ENCODE measurements at regions not wholly inside any gene's neighbourhood (a gene's known extent, or its start where the extent isn't known, plus 50 kb on each side); places are given as distances from the start of the nearest gene placed in this dataset.

- H3K27ac Mint-ChIP-seq, result no peak overlapping the region
- intact Hi-C loops (cut with micrococcal nuclease), result no loop called here
- no peak overlapping the region for H3K9ac ChIP-seq (ENCODE audit: low read length)
Measured at GRCh38 chr17:71412803-71413202, 708.0 kb upstream of the SOX9 start.

DNA sequence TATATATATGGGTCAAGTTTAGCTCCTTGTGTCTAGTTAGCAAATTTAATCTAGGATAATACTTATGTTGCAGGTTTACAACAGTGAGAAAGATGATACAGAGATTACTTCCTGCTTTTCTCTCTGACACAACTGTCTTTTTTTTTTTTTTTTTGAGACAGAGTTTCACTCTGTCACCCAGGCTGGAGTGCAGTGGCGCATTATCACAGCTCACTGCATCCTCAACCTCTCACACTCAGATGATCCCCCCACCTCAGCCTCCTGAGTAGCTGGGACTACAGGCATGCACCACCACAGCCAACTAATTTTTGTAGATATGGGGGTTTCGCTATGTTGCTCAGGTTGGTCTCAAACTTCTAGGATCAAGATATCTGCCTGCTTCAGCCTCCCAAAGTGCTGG is 706.9 kb upstream of the SOX9 start:
- DNase-seq (no peak), ATAC-seq (ENCODE audit: low read depth) (no peak)
- intact Hi-C loops (cut with micrococcal nuclease), result no loop called here
- Histone ChIP-seq H3K36me3 (replicated peaks in 1 of 2; ENCODE audit: control extremely low read depth in 1 of 2, control insufficient read depth in 1 of 2, extremely low read depth in 1 of 2, insufficient read depth in 2 of 2, low read length in 1 of 2) (no peaks in the 10 kb centered on the region), H3K4me1 (ENCODE audit: control insufficient read depth in 2 of 2, insufficient read depth in 2 of 2, low read length in 2 of 2) (no peaks in the 10 kb centered on the region), H3K27me3 (replicated peaks in 1 of 4; ENCODE audit: control extremely low read depth in 1 of 4, control insufficient read depth in 3 of 4, insufficient read depth in 4 of 4, low read length in 3 of 4) (no peaks in the 10 kb centered on the region), H3K79me2 (ENCODE audit: control insufficient read depth, insufficient read depth, low read length) (no peaks in the 10 kb centered on the region), H3K4me2 (replicated peaks; ENCODE audit: low read depth, low read length, poor library complexity, severe bottlenecking) (no peak overlapping the region), H4K20me1 (ENCODE audit: control insufficient read depth, insufficient read depth, low read length, poor library complexity, severe bottlenecking) (no peaks in the 10 kb centered on the region), H2AFZ (ENCODE audit: insufficient read depth, low read depth, low read length, poor library complexity, severe bottlenecking) (no peak overlapping the region), H3K9ac (ENCODE audit: low read length) (no peak overlapping the region), H3K9me3 (ENCODE audit: control extremely low read depth in 1 of 3, control insufficient read depth in 2 of 3, insufficient read depth in 1 of 3, low read length in 2 of 3) (no peaks in the 10 kb centered on the region), H3K4me3 (ENCODE audit: control extremely low read depth in 1 of 5, extremely low read depth in 1 of 5, insufficient read depth in 1 of 5, low read depth in 2 of 5, low read length in 4 of 5) (no peak overlapping the region), H3K27ac (ENCODE audit: low read length in 2 of 2) (no peak overlapping the region)
- no peaks in the 10 kb centered on the region for H3K27me3 Mint-ChIP-seq
- H3K4me1 Mint-ChIP-seq, result no peaks in the 10 kb centered on the region
- WGBS (ENCODE audit: insufficient coverage), result no CpG with 5 or more reads among the region's 2 CpGs
- H3K27ac Mint-ChIP-seq, result no peak overlapping the region
- no peak for TF ChIP-seq EZH2 (IDR thresholded peaks at IDR 0.05; ENCODE audit: borderline replicate concordance, insufficient read depth, low read depth, low read length, poor library complexity, severe bottlenecking)
- TF ChIP-seq, protein P1, sequence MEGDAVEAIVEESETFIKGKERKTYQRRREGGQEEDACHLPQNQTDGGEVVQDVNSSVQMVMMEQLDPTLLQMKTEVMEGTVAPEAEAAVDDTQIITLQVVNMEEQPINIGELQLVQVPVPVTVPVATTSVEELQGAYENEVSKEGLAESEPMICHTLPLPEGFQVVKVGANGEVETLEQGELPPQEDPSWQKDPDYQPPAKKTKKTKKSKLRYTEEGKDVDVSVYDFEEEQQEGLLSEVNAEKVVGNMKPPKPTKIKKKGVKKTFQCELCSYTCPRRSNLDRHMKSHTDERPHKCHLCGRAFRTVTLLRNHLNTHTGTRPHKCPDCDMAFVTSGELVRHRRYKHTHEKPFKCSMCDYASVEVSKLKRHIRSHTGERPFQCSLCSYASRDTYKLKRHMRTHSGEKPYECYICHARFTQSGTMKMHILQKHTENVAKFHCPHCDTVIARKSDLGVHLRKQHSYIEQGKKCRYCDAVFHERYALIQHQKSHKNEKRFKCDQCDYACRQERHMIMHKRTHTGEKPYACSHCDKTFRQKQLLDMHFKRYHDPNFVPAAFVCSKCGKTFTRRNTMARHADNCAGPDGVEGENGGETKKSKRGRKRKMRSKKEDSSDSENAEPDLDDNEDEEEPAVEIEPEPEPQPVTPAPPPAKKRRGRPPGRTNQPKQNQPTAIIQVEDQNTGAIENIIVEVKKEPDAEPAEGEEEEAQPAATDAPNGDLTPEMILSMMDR (IDR thresholded peaks at IDR 0.05), result no peak
- POLR2A ChIA-PET, result no interaction called here
- no peaks in the 10 kb centered on the region for H3K9me3 Mint-ChIP-seq (ENCODE audit: insufficient read depth)
- CTCF ChIA-PET, result no interaction called here
- no peak overlapping the region for H3K4me3 Mint-ChIP-seq

More at GRCh38 chr17:71412803-71413202, 708.0 kb upstream of the SOX9 start:
- no peak for TF ChIP-seq EZH2 (IDR thresholded peaks at IDR 0.05; ENCODE audit: borderline replicate concordance, insufficient read depth, low read depth, low read length, poor library complexity, severe bottlenecking)
- TF ChIP-seq, protein P1 (IDR thresholded peaks at IDR 0.05), result no peak
- no peak overlapping the region for H2AFZ ChIP-seq (ENCODE audit: insufficient read depth, low read depth, low read length, poor library complexity, severe bottlenecking)
- H3K4me1 ChIP-seq (ENCODE audit: control insufficient read depth in 2 of 2, insufficient read depth in 2 of 2, low read length in 2 of 2), result no peaks in the 10 kb centered on the region
- ChIA-PET POLR2A (no interaction called here), CTCF (no interaction called here)
- H4K20me1 ChIP-seq (ENCODE audit: control insufficient read depth, insufficient read depth, low read length, poor library complexity, severe bottlenecking), result no peaks in the 10 kb centered on the region
- no peaks in the 10 kb centered on the region for H3K27me3 ChIP-seq (replicated peaks in 1 of 4; ENCODE audit: control extremely low read depth in 1 of 4, control insufficient read depth in 3 of 4, insufficient read depth in 4 of 4, low read length in 3 of 4)
- H3K4me2 ChIP-seq (replicated peaks; ENCODE audit: low read depth, low read length, poor library complexity, severe bottlenecking), result no peak overlapping the region
- no peak overlapping the region for H3K4me3 ChIP-seq (ENCODE audit: control extremely low read depth in 1 of 5, extremely low read depth in 1 of 5, insufficient read depth in 1 of 5, low read depth in 2 of 5, low read length in 4 of 5)
- H3K27ac ChIP-seq (ENCODE audit: low read length in 2 of 2), result no peak overlapping the region
- DNase-seq (no peak), ATAC-seq (ENCODE audit: low read depth) (no peak)
- H3K9me3 ChIP-seq (ENCODE audit: control extremely low read depth in 1 of 3, control insufficient read depth in 2 of 3, insufficient read depth in 1 of 3, low read length in 2 of 3), result no peaks in the 10 kb centered on the region
- H3K4me3 Mint-ChIP-seq, result no peak overlapping the region
- no peaks in the 10 kb centered on the region for H3K36me3 ChIP-seq (replicated peaks in 1 of 2; ENCODE audit: control extremely low read depth in 1 of 2, control insufficient read depth in 1 of 2, extremely low read depth in 1 of 2, insufficient read depth in 2 of 2, low read length in 1 of 2)
- 70% methylated on average over 3 of the region's 5 CpGs for WGBS (ENCODE audit: insufficient coverage)
- H3K79me2 ChIP-seq (ENCODE audit: control insufficient read depth, insufficient read depth, low read length), result no peaks in the 10 kb centered on the region
- no peaks in the 10 kb centered on the region for H3K27me3 Mint-ChIP-seq
- H3K9me3 Mint-ChIP-seq (ENCODE audit: insufficient read depth), result no peaks in the 10 kb centered on the region
- no peaks in the 10 kb centered on the region for H3K4me1 Mint-ChIP-seq

All from B cell (primary cell).